ENCODE measurements at regions not wholly inside any gene's neighbourhood (a gene's known extent, or its start where the extent isn't known, plus 50 kb on each side); places are given as distances from the start of the nearest gene placed in this dataset.

- no peak overlapping the region for H3K27ac ChIP-seq (ENCODE audit: low read length)
- H3K79me2 ChIP-seq (ENCODE audit: low read length): no peaks in the 10 kb centered on the region
- H3K9me2 ChIP-seq (replicated peaks; ENCODE audit: insufficient read depth, low read length): no peaks in the 10 kb centered on the region
- H3K9me3 ChIP-seq (ENCODE audit: low read length): no peaks in the 10 kb centered on the region
- no peak overlapping the region for H3K9ac ChIP-seq (ENCODE audit: low read length)
- no peaks in the 10 kb centered on the region for H3K4me1 ChIP-seq (ENCODE audit: low read length)
- no peaks in the 10 kb centered on the region for H3K27me3 ChIP-seq (ENCODE audit: low read length)
- no peak overlapping the region for H3K4me3 ChIP-seq (ENCODE audit: low read length)
- no peaks in the 10 kb centered on the region for H3K36me3 ChIP-seq (ENCODE audit: insufficient read depth, low read length)
- H3K4me2 ChIP-seq (ENCODE audit: low read depth, low read length, poor library complexity, severe bottlenecking): no peak overlapping the region
- H4K20me1 ChIP-seq (ENCODE audit: insufficient read depth, low read depth, low read length): no peaks in the 10 kb centered on the region
- DNase-seq: no peak
- H2AFZ ChIP-seq (ENCODE audit: low read length): no peak overlapping the region
Observed at GRCh38 chr3:70507486-70507885, 195.0 kb upstream of the MDFIC2 start.

GRCh38 chr3:70506775-70507174 is 194.3 kb upstream of the MDFIC2 start:
- H3K27ac ChIP-seq (ENCODE audit: low read length): no peak overlapping the region
- no peaks in the 10 kb centered on the region for H3K27me3 ChIP-seq (ENCODE audit: low read length)
- no peaks in the 10 kb centered on the region for H3K79me2 ChIP-seq (ENCODE audit: low read length)
- H3K9me2 ChIP-seq (replicated peaks; ENCODE audit: insufficient read depth, low read length): no peaks in the 10 kb centered on the region
- no peak overlapping the region for H3K4me3 ChIP-seq (ENCODE audit: low read length)
- no peaks in the 10 kb centered on the region for H3K9me3 ChIP-seq (ENCODE audit: low read length)
- H3K9ac ChIP-seq (ENCODE audit: low read length): no peak overlapping the region
- no peak overlapping the region for H3K4me2 ChIP-seq (ENCODE audit: low read depth, low read length, poor library complexity, severe bottlenecking)
- no peaks in the 10 kb centered on the region for H3K36me3 ChIP-seq (ENCODE audit: insufficient read depth, low read length)
- no peak for DNase-seq
- H4K20me1 ChIP-seq (ENCODE audit: insufficient read depth, low read depth, low read length): no peaks in the 10 kb centered on the region
- H2AFZ ChIP-seq (ENCODE audit: low read length): no peak overlapping the region
- no peaks in the 10 kb centered on the region for H3K4me1 ChIP-seq (ENCODE audit: low read length)

- Histone ChIP-seq H3K27ac (ENCODE audit: low read length) (no peak overlapping the region), H3K9ac (ENCODE audit: low read length) (no peak overlapping the region), H3K36me3 (ENCODE audit: insufficient read depth, low read length) (no peaks in the 10 kb centered on the region), H3K4me2 (ENCODE audit: low read depth, low read length, poor library complexity, severe bottlenecking) (no peak overlapping the region), H3K9me3 (ENCODE audit: low read length) (no peaks in the 10 kb centered on the region), H3K4me1 (ENCODE audit: low read length) (no peaks in the 10 kb centered on the region), H3K27me3 (ENCODE audit: low read length) (no peaks in the 10 kb centered on the region), H4K20me1 (ENCODE audit: insufficient read depth, low read depth, low read length) (no peaks in the 10 kb centered on the region), H3K9me2 (replicated peaks; ENCODE audit: insufficient read depth, low read length) (no peaks in the 10 kb centered on the region), H3K4me3 (ENCODE audit: low read length) (no peak overlapping the region), H3K79me2 (ENCODE audit: low read length) (no peaks in the 10 kb centered on the region), H2AFZ (ENCODE audit: low read length) (no peak overlapping the region)
- DNase-seq: no peak
Observed at GRCh38 chr3:70501561-70501960, 189.1 kb upstream of the MDFIC2 start.

GRCh38 chr3:70488816-70489215 is 176.4 kb upstream of the MDFIC2 start:
- H3K4me3 ChIP-seq (ENCODE audit: low read length): no peak overlapping the region
- no peaks in the 10 kb centered on the region for H3K9me3 ChIP-seq (ENCODE audit: low read length)
- no peaks in the 10 kb centered on the region for H3K27me3 ChIP-seq (ENCODE audit: low read length)
- DNase-seq: no peak
- H3K9me2 ChIP-seq (replicated peaks; ENCODE audit: insufficient read depth, low read length): no peaks in the 10 kb centered on the region
- no peaks in the 10 kb centered on the region for H3K36me3 ChIP-seq (ENCODE audit: insufficient read depth, low read length)
- no peaks in the 10 kb centered on the region for H4K20me1 ChIP-seq (ENCODE audit: insufficient read depth, low read depth, low read length)
- H3K4me1 ChIP-seq (ENCODE audit: low read length): no peaks in the 10 kb centered on the region
- no peak overlapping the region for H3K27ac ChIP-seq (ENCODE audit: low read length)
- no peak overlapping the region for H3K4me2 ChIP-seq (ENCODE audit: low read depth, low read length, poor library complexity, severe bottlenecking)
- no peaks in the 10 kb centered on the region for H3K79me2 ChIP-seq (ENCODE audit: low read length)
- H3K9ac ChIP-seq (ENCODE audit: low read length): no peak overlapping the region
- H2AFZ ChIP-seq (ENCODE audit: low read length): no peak overlapping the region

GRCh38 chr3:70488131-70488530 is 175.7 kb upstream of the MDFIC2 start:
- no peak overlapping the region for H3K27ac ChIP-seq (ENCODE audit: low read length)
- H3K9me3 ChIP-seq (ENCODE audit: low read length): no peaks in the 10 kb centered on the region
- H3K9me2 ChIP-seq (replicated peaks; ENCODE audit: insufficient read depth, low read length): no peaks in the 10 kb centered on the region
- H3K4me3 ChIP-seq (ENCODE audit: low read length): no peak overlapping the region
- H3K4me2 ChIP-seq (ENCODE audit: low read depth, low read length, poor library complexity, severe bottlenecking): no peak overlapping the region
- no peaks in the 10 kb centered on the region for H3K79me2 ChIP-seq (ENCODE audit: low read length)
- no peaks in the 10 kb centered on the region for H3K27me3 ChIP-seq (ENCODE audit: low read length)
- H4K20me1 ChIP-seq (ENCODE audit: insufficient read depth, low read depth, low read length): no peaks in the 10 kb centered on the region
- H3K9ac ChIP-seq (ENCODE audit: low read length): no peak overlapping the region
- no peaks in the 10 kb centered on the region for H3K36me3 ChIP-seq (ENCODE audit: insufficient read depth, low read length)
- no peaks in the 10 kb centered on the region for H3K4me1 ChIP-seq (ENCODE audit: low read length)
- no peak overlapping the region for H2AFZ ChIP-seq (ENCODE audit: low read length)
- DNase-seq: no peak

GRCh38 chr3:70486414-70487017 is 174.1 kb upstream of the MDFIC2 start:
- Histone ChIP-seq H3K27ac (ENCODE audit: low read length) (no peak overlapping the region), H3K27me3 (ENCODE audit: low read length) (no peaks in the 10 kb centered on the region), H3K9ac (ENCODE audit: low read length) (no peak overlapping the region)

GRCh38 chr3:70476174-70476573 is 163.7 kb upstream of the MDFIC2 start:
- DNase-seq: no peak
- Histone ChIP-seq H3K9me2 (replicated peaks; ENCODE audit: insufficient read depth, low read length) (no peaks in the 10 kb centered on the region), H3K9me3 (ENCODE audit: low read length) (no peaks in the 10 kb centered on the region), H3K36me3 (ENCODE audit: insufficient read depth, low read length) (no peaks in the 10 kb centered on the region), H2AFZ (ENCODE audit: low read length) (no peak overlapping the region), H3K4me2 (ENCODE audit: low read depth, low read length, poor library complexity, severe bottlenecking) (no peak overlapping the region), H3K27ac (ENCODE audit: low read length) (no peak overlapping the region), H3K79me2 (ENCODE audit: low read length) (no peaks in the 10 kb centered on the region), H3K4me1 (ENCODE audit: low read length) (no peaks in the 10 kb centered on the region), H3K4me3 (ENCODE audit: low read length) (no peak overlapping the region), H3K27me3 (ENCODE audit: low read length) (no peaks in the 10 kb centered on the region), H3K9ac (ENCODE audit: low read length) (no peak overlapping the region), H4K20me1 (ENCODE audit: insufficient read depth, low read depth, low read length) (no peaks in the 10 kb centered on the region)

More at GRCh38 chr3:70486414-70487017, 174.1 kb upstream of the MDFIC2 start:
- Histone ChIP-seq H3K36me3 (ENCODE audit: insufficient read depth, low read length) (no peaks in the 10 kb centered on the region), H3K4me1 (ENCODE audit: low read length) (no peaks in the 10 kb centered on the region), H3K4me2 (ENCODE audit: low read depth, low read length, poor library complexity, severe bottlenecking) (no peak overlapping the region), H3K4me3 (ENCODE audit: low read length) (no peak overlapping the region), H2AFZ (ENCODE audit: low read length) (no peak overlapping the region), H3K9me3 (ENCODE audit: low read length) (no peaks in the 10 kb centered on the region), H4K20me1 (ENCODE audit: insufficient read depth, low read depth, low read length) (no peaks in the 10 kb centered on the region), H3K79me2 (ENCODE audit: low read length) (no peaks in the 10 kb centered on the region), H3K9me2 (replicated peaks; ENCODE audit: insufficient read depth, low read length) (no peaks in the 10 kb centered on the region)
- DNase-seq: no peak

- H3K9me2 ChIP-seq (replicated peaks; ENCODE audit: insufficient read depth, low read length): no peaks in the 10 kb centered on the region
- no peak for DNase-seq
- no peaks in the 10 kb centered on the region for H3K36me3 ChIP-seq (ENCODE audit: insufficient read depth, low read length)
- H2AFZ ChIP-seq (ENCODE audit: low read length): no peak overlapping the region
- no peak overlapping the region for H3K4me3 ChIP-seq (ENCODE audit: low read length)
- no peaks in the 10 kb centered on the region for H3K27me3 ChIP-seq (ENCODE audit: low read length)
- H3K9ac ChIP-seq (ENCODE audit: low read length): no peak overlapping the region
- no peak overlapping the region for H3K4me2 ChIP-seq (ENCODE audit: low read depth, low read length, poor library complexity, severe bottlenecking)
- no peaks in the 10 kb centered on the region for H4K20me1 ChIP-seq (ENCODE audit: insufficient read depth, low read depth, low read length)
- H3K9me3 ChIP-seq (ENCODE audit: low read length): no peaks in the 10 kb centered on the region
- H3K79me2 ChIP-seq (ENCODE audit: low read length): no peaks in the 10 kb centered on the region
- no peak overlapping the region for H3K27ac ChIP-seq (ENCODE audit: low read length)
- no peaks in the 10 kb centered on the region for H3K4me1 ChIP-seq (ENCODE audit: low read length)
Observed at GRCh38 chr3:70471464-70472342, 159.3 kb upstream of the MDFIC2 start.
